ENCODE measurements at regions not wholly inside any gene's neighbourhood (a gene's known extent, or its start where the extent isn't known, plus 50 kb on each side); places are given as distances from the start of the nearest gene placed in this dataset.

DNA sequence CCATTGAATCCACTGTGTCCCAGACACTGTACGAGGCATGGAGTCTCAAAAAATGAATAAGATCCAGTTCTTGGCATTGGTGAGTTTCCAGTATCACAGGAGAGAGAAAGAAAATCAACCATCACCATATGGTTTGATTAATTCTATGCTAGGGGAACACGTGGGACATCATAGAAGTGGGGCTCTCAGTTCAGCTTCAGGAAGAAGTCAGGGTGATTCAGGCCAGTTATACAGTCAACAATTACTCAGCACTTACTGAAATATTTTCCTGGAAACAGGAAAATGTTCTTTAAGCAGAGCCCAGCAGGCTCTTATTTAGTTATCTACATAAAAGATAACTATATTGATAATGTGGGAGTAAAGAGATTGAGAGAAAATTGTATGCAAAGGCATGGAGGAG, 407.2 kb downstream of the NOVA1 start:
- Histone ChIP-seq H3K4me3 (ENCODE audit: insufficient read length, low read depth) (no peak overlapping the region), H3K9me3 (ENCODE audit: insufficient read depth, low read length) (no peaks in the 10 kb centered on the region), H3K4me1 (ENCODE audit: insufficient read depth, insufficient read length) (no peaks in the 10 kb centered on the region), H3K36me3 (ENCODE audit: insufficient read depth, insufficient read length, low read length) (no peaks in the 10 kb centered on the region), H3K27me3 (ENCODE audit: insufficient read depth, insufficient read length) (no peaks in the 10 kb centered on the region), H3K9ac (ENCODE audit: insufficient read length, low read depth) (no peak overlapping the region)
- no peak for DNase-seq (ENCODE audit: low read depth, low spot score)
- TF ChIP-seq ZNF274 (IDR thresholded peaks at IDR 0.05; ENCODE audit: low read depth, low read length) = no peak
- TF ChIP-seq SUZ12 (IDR thresholded peaks at IDR 0.05; ENCODE audit: extremely low read depth, insufficient read depth, insufficient read length) = no peak
- TF ChIP-seq YY1 (IDR thresholded peaks at IDR 0.05; ENCODE audit: insufficient read depth, insufficient read length) = no peak

DNA sequence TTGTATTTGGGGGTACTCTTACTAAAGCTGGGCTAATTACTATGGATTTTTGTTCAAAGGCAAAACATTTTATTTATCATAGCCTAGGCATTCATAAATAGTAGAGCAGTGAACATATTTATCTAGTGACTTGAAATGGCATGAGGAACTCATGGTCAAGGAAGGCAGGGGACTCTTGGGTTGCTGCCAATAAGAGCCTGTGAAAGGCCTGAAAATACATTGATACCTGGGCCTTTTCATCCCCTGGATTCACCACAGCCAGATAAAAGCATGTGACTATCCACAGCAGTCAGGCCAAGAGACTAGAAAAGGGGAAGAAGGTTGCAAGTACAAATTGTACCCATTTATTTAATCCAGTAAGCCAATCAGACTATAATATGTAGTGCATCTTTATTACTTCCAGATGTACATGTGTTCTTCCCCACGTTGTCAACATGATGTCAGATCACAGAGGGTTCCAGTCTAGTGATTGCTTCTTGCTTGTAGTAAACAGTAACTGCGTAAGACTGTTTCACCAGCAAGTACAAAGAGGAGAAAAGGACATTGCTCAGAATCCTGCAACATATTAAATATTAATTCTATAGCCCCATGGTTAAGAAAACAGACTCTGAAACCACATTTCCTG, 409.7 kb downstream of the NOVA1 start:
- no peaks in the 10 kb centered on the region for H3K36me3 ChIP-seq (ENCODE audit: insufficient read depth, insufficient read length, low read length)
- no peaks in the 10 kb centered on the region for H3K27me3 ChIP-seq (ENCODE audit: insufficient read depth, insufficient read length)
- TF ChIP-seq ZNF274 (IDR thresholded peaks at IDR 0.05; ENCODE audit: low read depth, low read length) (no peak), YY1 (IDR thresholded peaks at IDR 0.05; ENCODE audit: insufficient read depth, insufficient read length) (no peak), SUZ12 (IDR thresholded peaks at IDR 0.05; ENCODE audit: extremely low read depth, insufficient read depth, insufficient read length) (no peak)
- no peak overlapping the region for H3K9ac ChIP-seq (ENCODE audit: insufficient read length, low read depth)
- DNase-seq (ENCODE audit: low read depth, low spot score) = no peak
- H3K4me3 ChIP-seq (ENCODE audit: insufficient read length, low read depth) = no peak overlapping the region
- H3K4me1 ChIP-seq (ENCODE audit: insufficient read depth, insufficient read length) = no peaks in the 10 kb centered on the region
- no peaks in the 10 kb centered on the region for H3K9me3 ChIP-seq (ENCODE audit: insufficient read depth, low read length)

GRCh38 chr14:26180221-26180620, 417.6 kb downstream of the NOVA1 start:
- no peak overlapping the region for H3K4me3 ChIP-seq (ENCODE audit: insufficient read length, low read depth)
- no peak overlapping the region for H3K9ac ChIP-seq (ENCODE audit: insufficient read length, low read depth)
- H3K36me3 ChIP-seq (ENCODE audit: insufficient read depth, insufficient read length, low read length) = no peaks in the 10 kb centered on the region
- no peak for TF ChIP-seq SUZ12 (IDR thresholded peaks at IDR 0.05; ENCODE audit: extremely low read depth, insufficient read depth, insufficient read length)
- no peak for TF ChIP-seq YY1 (IDR thresholded peaks at IDR 0.05; ENCODE audit: insufficient read depth, insufficient read length)
- no peak for TF ChIP-seq ZNF274 (IDR thresholded peaks at IDR 0.05; ENCODE audit: low read depth, low read length)
- no peaks in the 10 kb centered on the region for H3K4me1 ChIP-seq (ENCODE audit: insufficient read depth, insufficient read length)
- no peaks in the 10 kb centered on the region for H3K9me3 ChIP-seq (ENCODE audit: insufficient read depth, low read length)
- H3K27me3 ChIP-seq (ENCODE audit: insufficient read depth, insufficient read length) = no peaks in the 10 kb centered on the region
- DNase-seq (ENCODE audit: low read depth, low spot score) = no peak

- no peak overlapping the region for H3K9ac ChIP-seq (ENCODE audit: insufficient read length, low read depth)
- TF ChIP-seq YY1 (IDR thresholded peaks at IDR 0.05; ENCODE audit: insufficient read depth, insufficient read length) (no peak), SUZ12 (IDR thresholded peaks at IDR 0.05; ENCODE audit: extremely low read depth, insufficient read depth, insufficient read length) (no peak), ZNF274 (IDR thresholded peaks at IDR 0.05; ENCODE audit: low read depth, low read length) (no peak)
- no peaks in the 10 kb centered on the region for H3K27me3 ChIP-seq (ENCODE audit: insufficient read depth, insufficient read length)
- no peaks in the 10 kb centered on the region for H3K36me3 ChIP-seq (ENCODE audit: insufficient read depth, insufficient read length, low read length)
- H3K4me1 ChIP-seq (ENCODE audit: insufficient read depth, insufficient read length) = no peaks in the 10 kb centered on the region
- no peaks in the 10 kb centered on the region for H3K9me3 ChIP-seq (ENCODE audit: insufficient read depth, low read length)
- no peak for DNase-seq (ENCODE audit: low read depth, low spot score)
- no peak overlapping the region for H3K4me3 ChIP-seq (ENCODE audit: insufficient read length, low read depth)
Measured at GRCh38 chr14:26175658-26176057, 422.2 kb downstream of the NOVA1 start.

DNA sequence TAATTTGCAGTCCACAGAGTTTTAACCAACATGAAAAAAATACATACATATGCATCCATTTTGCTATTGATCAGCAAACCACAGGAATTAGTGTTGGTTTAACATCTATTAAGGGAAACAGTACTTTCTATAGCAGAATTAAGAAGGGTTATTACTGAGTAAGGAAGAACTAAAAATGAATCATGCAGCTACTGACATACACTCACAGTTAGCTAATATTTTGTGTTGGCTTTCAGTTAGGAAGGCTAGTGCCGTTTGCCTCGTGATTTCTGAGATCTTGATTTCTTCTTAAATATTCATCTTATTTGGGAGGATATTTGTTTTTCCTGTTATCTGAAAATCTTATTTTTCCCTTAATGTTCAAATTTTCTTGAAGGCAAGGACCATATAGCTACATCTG, 423.4 kb downstream of the NOVA1 start:
- TF ChIP-seq SUZ12 (IDR thresholded peaks at IDR 0.05; ENCODE audit: extremely low read depth, insufficient read depth, insufficient read length) (no peak), ZNF274 (IDR thresholded peaks at IDR 0.05; ENCODE audit: low read depth, low read length) (no peak), YY1 (IDR thresholded peaks at IDR 0.05; ENCODE audit: insufficient read depth, insufficient read length) (no peak)
- DNase-seq (ENCODE audit: low read depth, low spot score) = no peak
- no peaks in the 10 kb centered on the region for H3K9me3 ChIP-seq (ENCODE audit: insufficient read depth, low read length)
- no peaks in the 10 kb centered on the region for H3K36me3 ChIP-seq (ENCODE audit: insufficient read depth, insufficient read length, low read length)
- H3K9ac ChIP-seq (ENCODE audit: insufficient read length, low read depth) = no peak overlapping the region
- H3K4me3 ChIP-seq (ENCODE audit: insufficient read length, low read depth) = no peak overlapping the region
- H3K27me3 ChIP-seq (ENCODE audit: insufficient read depth, insufficient read length) = no peaks in the 10 kb centered on the region
- no peaks in the 10 kb centered on the region for H3K4me1 ChIP-seq (ENCODE audit: insufficient read depth, insufficient read length)

DNA sequence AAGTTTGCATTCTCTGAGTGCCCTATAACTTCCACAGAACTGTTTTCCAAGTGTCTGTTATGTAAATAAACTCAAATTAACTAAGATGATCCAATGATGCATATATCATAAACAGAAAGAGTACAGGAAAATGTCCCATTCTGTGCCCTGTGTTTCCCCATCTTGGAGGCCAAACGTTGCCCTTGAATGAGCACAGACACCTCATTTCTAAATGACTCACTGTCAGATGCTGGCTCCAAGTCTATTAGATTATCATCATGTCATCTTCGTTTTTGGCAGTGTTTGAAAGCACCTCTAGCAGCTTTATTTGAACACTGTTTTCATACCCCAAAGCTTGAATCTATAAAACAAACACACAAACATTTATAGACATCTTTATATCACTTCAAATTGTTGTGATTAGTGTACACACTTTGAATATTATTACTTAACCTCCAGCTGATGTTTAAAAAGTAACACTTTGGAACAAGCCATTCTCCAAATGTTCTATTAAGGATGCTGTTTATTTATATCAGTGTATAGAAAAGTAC, 424.2 kb downstream of the NOVA1 start:
- Histone ChIP-seq H3K27me3 (ENCODE audit: insufficient read depth, insufficient read length) (no peaks in the 10 kb centered on the region), H3K9me3 (ENCODE audit: insufficient read depth, low read length) (no peaks in the 10 kb centered on the region), H3K4me3 (ENCODE audit: insufficient read length, low read depth) (no peak overlapping the region), H3K9ac (ENCODE audit: insufficient read length, low read depth) (no peak overlapping the region), H3K36me3 (ENCODE audit: insufficient read depth, insufficient read length, low read length) (no peaks in the 10 kb centered on the region), H3K4me1 (ENCODE audit: insufficient read depth, insufficient read length) (no peaks in the 10 kb centered on the region)
- no peak for DNase-seq (ENCODE audit: low read depth, low spot score)
- TF ChIP-seq SUZ12 (IDR thresholded peaks at IDR 0.05; ENCODE audit: extremely low read depth, insufficient read depth, insufficient read length) (no peak), ZNF274 (IDR thresholded peaks at IDR 0.05; ENCODE audit: low read depth, low read length) (no peak), YY1 (IDR thresholded peaks at IDR 0.05; ENCODE audit: insufficient read depth, insufficient read length) (no peak)

DNA sequence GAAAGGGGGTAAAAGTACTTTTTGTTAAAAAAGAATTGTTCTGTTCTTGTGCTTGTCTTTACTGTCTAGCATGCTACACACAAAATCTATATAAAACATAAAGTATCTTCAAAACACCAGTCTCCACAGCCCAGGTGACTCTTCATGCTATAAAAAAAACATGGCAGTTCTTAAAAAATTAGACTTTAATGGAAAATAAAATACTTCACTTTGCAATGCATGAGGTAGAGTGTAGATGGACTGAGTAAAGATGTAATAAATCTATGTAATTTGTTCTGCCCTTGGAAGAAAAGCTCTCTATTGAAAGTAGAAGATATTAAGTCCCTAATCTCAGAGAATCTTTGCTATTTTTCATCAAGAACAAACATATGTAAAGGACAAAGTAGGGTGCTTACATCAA, 425.4 kb downstream of the NOVA1 start:
- Histone ChIP-seq H3K36me3 (ENCODE audit: insufficient read depth, insufficient read length, low read length) (no peaks in the 10 kb centered on the region), H3K27me3 (ENCODE audit: insufficient read depth, insufficient read length) (no peaks in the 10 kb centered on the region), H3K4me3 (ENCODE audit: insufficient read length, low read depth) (no peak overlapping the region), H3K4me1 (ENCODE audit: insufficient read depth, insufficient read length) (no peaks in the 10 kb centered on the region), H3K9me3 (ENCODE audit: insufficient read depth, low read length) (no peaks in the 10 kb centered on the region), H3K9ac (ENCODE audit: insufficient read length, low read depth) (no peak overlapping the region)
- no peak for DNase-seq (ENCODE audit: low read depth, low spot score)
- TF ChIP-seq SUZ12 (IDR thresholded peaks at IDR 0.05; ENCODE audit: extremely low read depth, insufficient read depth, insufficient read length) (no peak), YY1 (IDR thresholded peaks at IDR 0.05; ENCODE audit: insufficient read depth, insufficient read length) (no peak), ZNF274 (IDR thresholded peaks at IDR 0.05; ENCODE audit: low read depth, low read length) (no peak)
